SKM-1 (cell line): ENCODE measurements at regions not wholly inside any gene's neighbourhood (a gene's known extent, or its start where the extent isn't known, plus 50 kb on each side); places are given as distances from the start of the nearest gene placed in this dataset.
"Not testable (repeated sequence)": the region's sequence is repeated elsewhere in the genome, so short reads cannot be mapped to it uniquely, and the experiment has no call there.

Experiments used
- DNase-seq: peaks from one replicate; lab custom pipeline; 2025; ENCODE audit not compliant: unreplicated experiment; lab: John Stamatoyannopoulos, UW

GRCh38 chr3:153958635-153959595 is 162.3 kb upstream of the ARHGEF26 start:
- DNase-seq, result no peak

- DNase-seq, result no peak
Measured at GRCh38 chr3:153960458-153961074, 160.6 kb upstream of the ARHGEF26 start.

- no peak for DNase-seq
Measured at GRCh38 chr3:153961494-153961893, 159.7 kb upstream of the ARHGEF26 start.

- DNase-seq, result no peak
Measured at GRCh38 chr3:153963012-153963411, 158.2 kb upstream of the ARHGEF26 start.

- DNase-seq, result no peak
Measured at GRCh38 chr3:153967260-153967659, 153.9 kb upstream of the ARHGEF26 start.

GRCh38 chr3:153970047-153970446 is 151.1 kb upstream of the ARHGEF26 start:
- no peak for DNase-seq

GRCh38 chr3:153970741-153971347 is 150.3 kb upstream of the ARHGEF26 start:
- DNase-seq, result no peak

GRCh38 chr3:153972862-153973261 is 148.3 kb upstream of the ARHGEF26 start:
- DNase-seq, result no peak

GRCh38 chr3:153973722-153974265 is 147.4 kb upstream of the ARHGEF26 start:
- no peak for DNase-seq

- no peak for DNase-seq
Measured at GRCh38 chr3:153974614-153975013, 146.6 kb upstream of the ARHGEF26 start.

- no peak for DNase-seq
Measured at GRCh38 chr3:153976891-153977554, 144.2 kb upstream of the ARHGEF26 start.

- DNase-seq, result no peak
Measured at GRCh38 chr3:153978006-153978405, 143.2 kb upstream of the ARHGEF26 start.

- DNase-seq, result no peak
Measured at GRCh38 chr3:153979418-153980251, 141.6 kb upstream of the ARHGEF26 start.

- DNase-seq, result no peak
Measured at GRCh38 chr3:153980252-153980590, 141.0 kb upstream of the ARHGEF26 start.

GRCh38 chr3:153997364-153997763 is 123.8 kb upstream of the ARHGEF26 start:
- not testable (repeated sequence) for DNase-seq

GRCh38 chr3:154003649-154004048 is 117.5 kb upstream of the ARHGEF26 start:
- no peak for DNase-seq

GRCh38 chr3:154011036-154011435 is 110.2 kb upstream of the ARHGEF26 start:
- no peak for DNase-seq

- DNase-seq, result no peak
Measured at GRCh38 chr3:154013736-154014135, 107.5 kb upstream of the ARHGEF26 start.

- DNase-seq, result no peak
Measured at GRCh38 chr3:154015307-154015706, 105.9 kb upstream of the ARHGEF26 start.

GRCh38 chr3:154018100-154018696 is 103.0 kb upstream of the ARHGEF26 start:
- DNase-seq, result peak; percentile 18
